ENCODE measurements at regions not wholly inside any gene's neighbourhood (a gene's known extent, or its start where the extent isn't known, plus 50 kb on each side); places are given as distances from the start of the nearest gene placed in this dataset.
A peak's percentile ranks its signal among the peaks of the same experiment; 100 is the strongest.
"Not testable (repeated sequence)": the region's sequence is repeated elsewhere in the genome, so short reads cannot be mapped to it uniquely, and the experiment has no call there.

DNA sequence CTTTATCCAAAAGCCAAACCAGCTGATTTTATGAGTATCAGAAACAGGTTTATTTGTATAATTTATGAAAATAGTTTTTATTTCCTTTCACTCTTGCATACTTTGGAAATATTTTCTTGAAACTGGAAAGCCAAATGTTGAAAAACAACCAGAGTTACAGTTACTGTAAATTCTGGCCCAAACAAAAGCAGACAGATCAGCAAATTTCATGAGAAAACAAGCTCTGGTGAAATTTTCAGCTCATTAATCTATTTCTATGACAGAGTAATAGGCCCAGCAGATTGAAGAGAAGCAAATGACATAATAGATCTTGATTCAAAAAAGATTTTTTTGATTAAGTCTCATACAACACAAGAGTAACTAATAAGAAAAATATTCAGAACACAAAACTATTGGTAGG lies 182.7 kb downstream of the ENC1 start:
- DNase-seq, result no peak

GRCh38 chr5:74454263-74455030 lies 186.1 kb downstream of the ENC1 start:
- DNase-seq, result no peak

DNA sequence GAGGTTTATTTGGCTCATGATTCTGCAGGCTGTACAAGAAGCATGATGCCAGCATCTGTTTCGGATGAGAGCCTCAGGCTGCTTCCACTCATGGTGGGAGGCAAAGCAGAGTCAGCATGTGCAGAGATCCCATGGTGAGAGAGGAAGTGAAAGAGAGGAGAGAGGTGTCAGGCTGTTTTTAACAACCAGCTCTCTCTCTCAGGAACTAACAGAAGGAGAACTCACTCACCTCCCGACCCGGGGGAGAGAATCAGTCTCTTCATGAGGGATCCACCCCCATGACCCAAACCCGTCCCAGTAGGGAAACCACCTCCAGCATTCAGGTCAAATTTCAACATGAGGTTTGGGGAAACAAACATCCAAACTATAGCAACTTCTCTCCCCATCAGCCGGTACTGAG lies 187.7 kb downstream of the ENC1 start:
- DNase-seq, result no peak

DNA sequence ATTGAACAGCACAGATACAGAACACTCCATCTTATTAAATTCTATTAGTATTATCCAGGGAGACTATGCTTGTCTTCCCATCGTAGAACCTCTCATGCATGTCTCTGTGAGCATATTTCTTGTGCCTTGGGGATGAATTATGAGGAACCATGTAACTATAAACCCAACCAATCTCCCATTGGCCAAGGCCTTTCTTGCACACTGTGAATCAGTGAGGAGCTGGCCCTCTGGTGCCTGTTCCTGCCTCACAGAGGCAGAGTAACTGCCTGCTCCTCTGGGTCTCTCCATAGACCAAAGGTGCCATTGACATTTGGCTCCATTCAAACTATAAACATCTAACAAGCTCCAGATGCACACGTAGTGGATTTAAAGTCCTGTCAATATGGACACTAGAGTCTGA lies 190.4 kb downstream of the ENC1 start:
- no peak for DNase-seq

- no peak for DNase-seq
Observed at GRCh38 chr5:74446725-74447241, 193.7 kb downstream of the ENC1 start.

GRCh38 chr5:74442466-74442865 lies 198.1 kb downstream of the ENC1 start:
- no peak for DNase-seq

GRCh38 chr5:74441616-74442015 lies 198.9 kb downstream of the ENC1 start:
- no peak for DNase-seq

DNA sequence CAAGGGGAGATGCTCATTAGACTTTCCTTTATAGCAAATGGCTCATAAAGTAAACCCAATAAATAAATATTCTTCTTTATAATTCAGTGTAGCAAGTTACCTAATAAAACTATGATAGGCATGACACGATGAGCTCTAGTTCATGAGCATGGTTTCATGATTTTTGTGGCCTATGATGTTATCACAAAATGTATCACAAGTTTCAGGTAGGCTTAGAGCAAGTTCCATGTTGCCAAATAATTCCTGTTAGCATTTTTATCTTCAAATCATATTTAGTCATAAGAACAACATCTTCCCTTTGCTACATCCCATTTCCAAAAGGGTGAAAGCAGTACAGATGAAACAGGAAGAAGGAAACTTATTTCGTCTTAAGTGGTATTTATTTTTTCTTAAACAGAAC lies 200.2 kb downstream of the ENC1 start:
- DNase-seq, result no peak

DNA sequence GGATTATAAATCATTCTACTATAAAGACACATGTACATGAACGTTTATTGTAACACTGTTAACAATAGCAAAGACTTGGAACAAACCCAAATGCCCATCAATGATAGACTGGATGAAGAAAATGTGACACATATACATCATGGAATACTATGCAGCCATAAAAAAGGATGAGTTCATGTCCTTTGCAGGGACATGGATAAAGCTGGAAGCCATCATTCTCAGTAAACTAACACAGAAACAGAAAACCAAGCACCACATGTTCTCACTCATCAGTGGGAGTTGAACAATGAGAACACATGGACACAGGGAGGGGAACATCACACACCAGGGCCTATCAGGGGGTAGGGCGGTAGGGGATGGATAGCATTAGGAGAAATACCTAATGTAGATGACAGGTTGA lies 202.7 kb downstream of the ENC1 start:
- not testable (repeated sequence) for DNase-seq

GRCh38 chr5:74433896-74434829 lies 206.4 kb downstream of the ENC1 start:
- no peak for DNase-seq

GRCh38 chr5:74433255-74433895 lies 207.2 kb downstream of the ENC1 start:
- DNase-seq, result peak; percentile 88

GRCh38 chr5:74432721-74433120 lies 207.8 kb downstream of the ENC1 start:
- no peak for DNase-seq

DNA sequence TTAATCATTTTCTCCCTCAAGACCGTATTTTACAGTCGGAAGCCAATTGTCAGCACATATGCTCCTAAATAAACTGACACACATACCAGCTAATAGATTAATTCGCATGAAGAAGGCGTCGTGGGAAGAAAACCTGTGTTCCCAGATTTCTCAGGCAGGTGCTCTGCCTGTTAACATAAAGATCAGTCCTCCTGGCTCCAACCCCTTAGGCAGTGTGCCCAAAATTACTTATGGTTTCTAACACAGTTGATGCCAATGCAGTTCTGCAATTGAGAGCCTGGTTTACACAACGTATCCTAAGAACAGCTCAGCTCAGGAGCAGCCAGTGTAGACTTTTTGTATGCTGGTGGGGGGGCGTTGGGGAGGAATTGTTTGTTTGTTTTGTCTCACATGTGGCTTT lies 208.3 kb downstream of the ENC1 start:
- no peak for DNase-seq

DNA sequence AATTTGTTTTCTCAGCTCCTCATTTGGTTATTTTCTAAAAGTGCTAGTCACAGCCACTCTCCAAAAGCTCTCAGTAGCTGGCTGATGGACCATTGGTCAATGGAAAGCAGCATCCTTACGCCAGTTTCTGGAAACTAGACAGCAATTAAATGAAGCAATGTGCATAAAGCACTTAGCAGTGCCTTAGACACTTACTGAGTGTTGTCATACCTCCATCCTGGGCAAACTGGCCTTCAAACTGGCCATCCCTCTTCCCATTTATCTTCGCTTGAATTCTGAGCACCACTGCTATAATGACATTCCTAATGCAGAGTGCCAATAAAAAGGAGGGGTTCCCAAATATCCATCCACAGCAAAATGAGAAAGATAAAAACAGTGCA lies 209.2 kb downstream of the ENC1 start:
- DNase-seq, result no peak

GRCh38 chr5:74430631-74431289 lies 209.8 kb downstream of the ENC1 start:
- no peak for DNase-seq

- DNase-seq, result no peak
Observed at GRCh38 chr5:74429495-74429894, 211.0 kb downstream of the ENC1 start.

DNA sequence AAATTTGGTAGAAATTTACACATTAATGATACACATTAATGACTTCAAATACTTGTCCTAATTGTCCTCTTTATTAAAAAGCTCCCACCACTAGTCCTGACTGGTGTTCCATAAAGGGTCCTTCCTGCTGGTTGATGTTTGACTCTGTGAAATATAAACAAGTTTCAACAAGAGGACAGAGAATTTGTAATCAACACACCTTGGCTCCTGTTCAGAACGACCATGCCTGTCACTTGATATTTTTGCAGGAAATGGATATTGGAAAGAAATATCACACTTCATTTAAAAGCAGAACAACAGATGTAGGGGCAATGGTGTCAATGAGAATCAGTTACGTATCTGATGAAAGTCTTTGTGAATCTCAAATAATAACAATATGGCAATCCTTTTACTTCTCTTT lies 211.7 kb downstream of the ENC1 start:
- DNase-seq, result no peak

DNA sequence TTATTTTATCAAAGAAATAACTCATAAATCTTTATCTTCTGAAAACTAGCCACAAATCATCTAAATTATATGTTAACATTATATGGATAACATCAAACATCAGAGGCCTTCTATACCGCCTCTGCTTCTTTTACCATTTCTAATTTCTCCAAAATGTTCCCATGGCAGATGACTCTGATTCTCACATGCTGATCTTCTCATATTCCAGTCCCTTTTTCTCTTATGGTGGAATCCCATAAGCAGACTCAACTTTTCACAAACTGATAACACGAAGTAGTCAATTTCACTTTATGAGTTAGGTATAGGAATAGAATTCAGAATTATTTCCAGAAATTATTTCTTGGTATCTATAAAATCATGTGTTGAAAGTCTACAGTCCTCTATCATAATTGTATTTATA lies 212.3 kb downstream of the ENC1 start:
- DNase-seq, result no peak

DNA sequence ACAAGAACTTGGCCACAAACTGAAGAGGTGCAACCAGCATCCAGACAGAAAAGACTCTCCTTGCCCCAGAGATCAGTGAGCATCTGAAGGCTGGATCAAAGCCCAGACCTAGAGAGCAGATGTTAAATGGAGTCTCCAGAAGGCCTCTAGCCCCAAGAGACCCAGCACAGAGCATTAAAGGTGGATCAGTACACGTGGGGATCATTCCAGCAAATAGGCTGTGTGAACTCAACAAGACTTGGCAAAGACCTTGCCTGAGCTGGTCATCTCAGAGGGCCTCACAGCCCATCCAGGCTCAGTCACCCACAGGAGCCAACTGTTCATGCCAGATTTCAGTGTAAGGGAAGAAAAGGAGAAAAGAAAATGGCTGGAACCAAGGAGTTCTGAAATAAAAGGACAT lies 214.0 kb downstream of the ENC1 start:
- DNase-seq, result no peak

DNA sequence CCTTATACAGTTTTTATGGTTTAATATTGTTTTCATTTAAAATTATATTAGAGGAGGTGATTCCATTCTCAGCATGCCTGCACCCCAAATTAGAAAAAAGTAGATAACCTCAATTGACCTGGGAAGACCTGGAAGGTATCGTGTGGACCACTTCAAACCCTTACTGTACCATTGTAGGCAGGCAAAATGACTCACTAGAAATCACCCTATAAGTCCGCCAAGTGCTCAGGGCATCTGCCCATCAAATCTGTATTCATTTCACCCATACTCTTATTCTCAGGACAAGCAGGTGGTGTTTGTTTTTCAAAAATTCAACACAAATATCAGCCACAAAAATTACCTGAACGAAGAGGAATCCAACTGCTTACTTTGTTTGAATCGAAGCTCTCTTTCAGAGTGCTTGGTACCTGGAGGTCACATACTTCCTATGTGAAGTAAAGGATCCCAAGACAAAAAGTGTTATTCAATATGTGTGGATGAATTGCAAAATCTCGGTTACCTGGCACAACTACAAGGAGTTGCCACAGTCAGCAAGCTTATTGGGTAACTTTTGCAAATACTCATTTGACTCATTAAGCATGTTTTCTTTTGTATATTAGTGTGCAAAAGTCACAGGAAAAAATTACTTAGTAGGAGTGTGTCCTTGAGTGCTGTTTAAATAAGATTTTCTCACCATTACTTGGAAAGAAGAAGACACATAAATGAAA lies 216.2 kb downstream of the ENC1 start:
- DNase-seq, result no peak

GRCh38 chr5:74423383-74423782 lies 217.1 kb downstream of the ENC1 start:
- DNase-seq, result no peak

- no peak for DNase-seq
Observed at GRCh38 chr5:74422671-74423070, 217.9 kb downstream of the ENC1 start.
